ENCODE measurements at regions not wholly inside any gene's neighbourhood (a gene's known extent, or its start where the extent isn't known, plus 50 kb on each side); places are given as distances from the start of the nearest gene placed in this dataset.

GRCh38 chr12:31835276-31835882 is 106.6 kb upstream of the AMN1 start:
- TF ChIP-seq NR2C2 (CRISPR knock-in tag; IDR thresholded peaks at IDR 0.05) (no peak), CTCF (IDR thresholded peaks at IDR 0.05) (no peak), E2F4 (CRISPR knock-in tag; IDR thresholded peaks at IDR 0.05; ENCODE audit: borderline replicate concordance, low read depth) (no peak), NR3C1 (CRISPR knock-in tag; conservative IDR thresholded peaks at IDR 0.05; ENCODE audit: low read depth) (no peak)

All from WTC11 (cell line).